A549 (cell line): ENCODE measurements at regions not wholly inside any gene's neighbourhood (a gene's known extent, or its start where the extent isn't known, plus 50 kb on each side); places are given as distances from the start of the nearest gene placed in this dataset.

ENCODE experiments used
- ATAC-seq, 2 experiments: fragments of 200-7000 bp in 1 of 2; fragments of >200 bp in 1 of 2; cut with Nextera tagmentation in 1 of 2; cut with Tn5 transposase in 1 of 2; 3 replicates each; pipeline versions ENCODE4 v1.8.0 to v1.9.1; 2018 to 2020; ENCODE audit warnings: mild to moderate bottlenecking in 1 of 2, moderate library complexity in 1 of 2
- CTCF ChIA-PET: fragments of 300-600 bp; sonication (Branson Sonifier 250); formaldehyde crosslinking; extraction: SDS; loops from one replicate; lab custom pipeline; 2021; ENCODE audit warnings: antibody characterized with exemption, inconsistent platforms; lab: Yijun Ruan, JAX
- POLR2A ChIA-PET: fragments of 350-600 bp; formaldehyde crosslinking; extraction: SDS; loops from one replicate; lab custom pipeline; 2021; ENCODE audit warnings: antibody characterized with exemption, inconsistent platforms; lab: Yijun Ruan, JAX
- DNase-seq, 2 experiments: peaks; one replicate each; pipeline versions ENCODE4 v3.0.0 to v3.0.0-alpha.2; 2011 to 2016; ENCODE audit warnings: low read depth in 1 of 2, low spot score in 1 of 2
- FAIRE-seq: peaks from 2 replicates; lab custom pipeline; 2011; peaks lifted over from hg19 to GRCh38; lab: Jason Lieb, UNC
- H3K27ac ChIP-seq, 2 experiments: fragments of >200 bp; sonication (Bioruptor Twin); formaldehyde crosslinking; 3 replicates each; pipeline ENCODE4 v1.5.1; 2016 to 2017
- H3K4me1 ChIP-seq: fragments of >200 bp; sonication (Bioruptor Twin); formaldehyde crosslinking; 3 replicates; pipeline ENCODE4 v1.6.1; 2016
- H3K4me2 ChIP-seq: fragments of >200 bp; sonication (Bioruptor Twin); formaldehyde crosslinking; 3 replicates; pipeline ENCODE4 v1.6.1; 2016
- H3K4me3 ChIP-seq: fragments of >200 bp; sonication (Bioruptor Twin); formaldehyde crosslinking; 3 replicates; pipeline ENCODE4 v1.5.1; 2016
- H3K9me3 ChIP-seq: fragments of >200 bp; sonication (Bioruptor Twin); formaldehyde crosslinking; 3 replicates; pipeline ENCODE4 v1.6.1; 2016
- ATOH8 ChIP-seq: fragments of 250-450 bp; sonication (Bioruptor Pico); IDR thresholded peaks from 2 replicates; pipeline ENCODE4 v1.5.0; 2020; ENCODE audit warnings: low read depth, mild to moderate bottlenecking, moderate library complexity
- CHD2 ChIP-seq: fragments of 150-350 bp; IDR thresholded peaks from 2 replicates; pipeline ENCODE4 v1.6.1; 2014; ENCODE audit warnings: low read length; ENCODE audit not compliant: partially characterized antibody
- CTCF ChIP-seq: fragments of >200 bp; sonication (Bioruptor Twin); formaldehyde crosslinking; IDR thresholded peaks from 3 replicates; pipeline ENCODE4 v1.5.1; 2016
- E2F6 ChIP-seq: IDR thresholded peaks from 2 replicates; pipeline ENCODE4 v1.6.1; 2012; ENCODE audit warnings: low read depth, borderline replicate concordance
- ESRRA ChIP-seq: fragments of 150-350 bp; IDR thresholded peaks from 2 replicates; pipeline ENCODE4 v1.6.1; 2014; ENCODE audit warnings: mild to moderate bottlenecking, low read length, borderline replicate concordance
- HEYL ChIP-seq: fragments of 250-450 bp; sonication (Bioruptor Pico); IDR thresholded peaks from 2 replicates; pipeline ENCODE4 v1.8.0; 2021; ENCODE audit warnings: mild to moderate bottlenecking, moderate library complexity
- HOXB13 ChIP-seq: fragments of 250-450 bp; sonication (Bioruptor Pico); IDR thresholded peaks from 2 replicates; pipeline ENCODE4 v1.5.0; 2020; ENCODE audit warnings: low read depth, mild to moderate bottlenecking, moderate library complexity
- KDM5A ChIP-seq: fragments of 200-600 bp; sonication (generic); IDR thresholded peaks from 2 replicates; pipeline ENCODE4 v1.6.1; 2016; ENCODE audit warnings: antibody characterized with exemption, mild to moderate bottlenecking
- MAFK ChIP-seq: fragments of 450-650 bp; IDR thresholded peaks from 2 replicates; pipeline ENCODE4 v1.6.1; 2014; ENCODE audit not compliant: partially characterized antibody
- MAZ ChIP-seq: fragments of 150-350 bp; IDR thresholded peaks from 2 replicates; pipeline ENCODE4 v1.6.1; 2014; ENCODE audit warnings: antibody characterized with exemption, low read depth, low read length, borderline replicate concordance
- NFE2L2 ChIP-seq: fragments of 150-350 bp; conservative IDR thresholded peaks from 2 replicates; pipeline ENCODE4 v1.6.1; 2014; ENCODE audit warnings: low read length
- POLR2A ChIP-seq: IDR thresholded peaks from 2 replicates; pipeline ENCODE4 v1.6.1; 2012; ENCODE audit warnings: mild to moderate bottlenecking, low read length
- RAD21 ChIP-seq, 2 experiments: fragments of >200 bp in 1 of 2; sonication (Bioruptor Twin) in 1 of 2; formaldehyde crosslinking in 1 of 2; IDR thresholded peaks in 1 of 2; conservative IDR thresholded peaks in 1 of 2; 2 replicates in 1 of 2; 3 replicates in 1 of 2; pipeline ENCODE4 v1.6.1; 2012 to 2018; ENCODE audit warnings: inconsistent platforms in 1 of 2
- REST ChIP-seq: fragments of 200-600 bp; sonication (generic); IDR thresholded peaks from 2 replicates; pipeline ENCODE4 v1.6.1; 2016; ENCODE audit warnings: antibody characterized with exemption, mild to moderate bottlenecking, moderate library complexity
- RFX5 ChIP-seq: fragments of 450-650 bp; IDR thresholded peaks from 2 replicates; pipeline ENCODE4 v1.7.1; 2014; ENCODE audit warnings: antibody characterized with exemption, mild to moderate bottlenecking, moderate library complexity
- SMC3 ChIP-seq: fragments of >200 bp; sonication (Bioruptor Twin); formaldehyde crosslinking; IDR thresholded peaks from 3 replicates; pipeline ENCODE4 v1.6.1; 2018; ENCODE audit warnings: inconsistent platforms
- TFCP2L1 ChIP-seq: fragments of 250-450 bp; sonication (Bioruptor Pico); IDR thresholded peaks from 2 replicates; pipeline ENCODE4 v1.5.0; 2021; ENCODE audit warnings: mild to moderate bottlenecking
- USF2 ChIP-seq: fragments of 450-650 bp; IDR thresholded peaks from 2 replicates; pipeline ENCODE4 v1.6.1; 2014; ENCODE audit warnings: antibody characterized with exemption
- ZSCAN20 ChIP-seq: fragments of 250-450 bp; sonication (Bioruptor Pico); IDR thresholded peaks from 2 replicates; pipeline ENCODE4 v1.8.0; 2022; ENCODE audit warnings: mild to moderate bottlenecking, moderate library complexity
- WGBS: methylation state at CpG from one replicate; pipeline ENCODE4 v1.1.6; 2017; ENCODE audit errors: missing lambda C conversion rate; 5-methylcytosine and 5-hydroxymethylcytosine counted together

- Histone ChIP-seq H3K4me3 (no peak overlapping the region), H3K27ac (no peak overlapping the region), H3K9me3 (peaks cover 6% of the 10 kb centered on the region; the same call in 1 of the 3 replicates), H3K4me2 (no peak overlapping the region), H3K4me1 (no peaks in the 10 kb centered on the region)
- FAIRE-seq (peak; percentile 43), DNase-seq (peak; percentile 61 to 76)
- POLR2A ChIA-PET = interaction anchor here (1.3 kb wide), 1 partner anchor 49 kb away, joined by 3 read pairs; no protein-coding TSS in a partner anchor
- CTCF ChIA-PET = interaction anchor here (0.6 to 7.3 kb wide), 41 partner anchors 8 to 718 kb away, joined by 3 to 59 read pairs (median 3); partner anchors contain the start of gene ZFP36L2
- 7% methylated on average over 2 of the region's 2 CpGs for WGBS
- TF ChIP-seq RAD21 (conservative IDR thresholded peaks at IDR 0.05 in 1 of 2, IDR thresholded peaks at IDR 0.05 in 1 of 2) = peak; percentile 95 to 97
- TF ChIP-seq REST = no peak
- peak; percentile 98 for TF ChIP-seq CTCF
- peak; percentile 89 for TF ChIP-seq SMC3
- TF ChIP-seq, all 56 proteins: peak for 3
- peak in 1 of 2 experiments; percentile 74; a peak in 3 of 6 replicates for ATAC-seq
Measured at GRCh38 chr2:42859006-42859552, 66.7 kb upstream of the HAAO start.

- CTCF ChIA-PET = interaction anchor here (0.5 to 7.3 kb wide), 28 partner anchors 9 to 719 kb away, joined by 3 to 59 read pairs (median 3); partner anchors contain the start of gene ZFP36L2
- FAIRE-seq (no peak), ATAC-seq (peak in 1 of 2 experiments; percentile 26; a peak in 2 of 6 replicates), DNase-seq (no peak)
- TF ChIP-seq KDM5A (no peak), ZSCAN20 (CRISPR knock-in tag) (no peak), HOXB13 (CRISPR knock-in tag) (no peak), MAZ (no peak), MAFK (no peak), CHD2 (no peak), E2F6 (no peak), POLR2A (no peak), TFCP2L1 (CRISPR knock-in tag) (no peak), RFX5 (no peak), ATOH8 (CRISPR knock-in tag) (no peak), ESRRA (no peak), HEYL (CRISPR knock-in tag) (no peak), NFE2L2 (no peak), USF2 (no peak)
- WGBS = 46% methylated on average over 4 of the region's 4 CpGs
- Histone ChIP-seq H3K4me2 (no peak overlapping the region), H3K4me3 (no peak overlapping the region), H3K27ac (no peak overlapping the region), H3K9me3 (peaks cover 6% of the 10 kb centered on the region; the same call in 1 of the 3 replicates), H3K4me1 (no peaks in the 10 kb centered on the region)
- POLR2A ChIA-PET = interaction anchor here (1.3 kb wide), 1 partner anchor 48 kb away, joined by 3 read pairs; no protein-coding TSS in a partner anchor
Measured at GRCh38 chr2:42858140-42859005, 66.0 kb upstream of the HAAO start.
